Inferior parietal cortex (tissue), 1 donor: ENCODE measurements at regions not wholly inside any gene's neighbourhood (a gene's known extent, or its start where the extent isn't known, plus 50 kb on each side); places are given as distances from the start of the nearest gene placed in this dataset.

ENCODE experiments used
- DNase-seq: peaks from one replicate; pipeline ENCODE4 v3.0.0-alpha.2; 2016; ENCODE audit errors: extremely low spot score

DNA sequence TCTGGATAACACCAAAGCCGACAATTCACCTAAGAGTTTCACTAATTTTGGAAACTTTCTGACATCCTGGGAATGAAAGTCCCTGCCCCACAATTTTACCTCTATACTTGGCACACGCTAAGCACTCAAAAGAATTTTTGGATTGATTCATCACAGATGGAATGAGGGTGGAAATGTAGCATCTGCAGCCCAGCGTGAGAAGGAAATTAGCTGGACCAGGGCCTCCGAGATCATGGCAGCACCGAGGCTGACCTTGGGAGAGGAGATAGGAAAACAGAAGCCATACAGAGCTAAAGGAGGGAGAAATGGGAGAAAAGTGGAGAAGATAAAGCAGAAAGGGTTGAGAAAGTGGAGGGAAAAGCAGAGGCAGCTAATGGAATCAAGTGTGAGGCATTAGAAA lies 606.6 kb upstream of the DPP6 start:
- no peak for DNase-seq

DNA sequence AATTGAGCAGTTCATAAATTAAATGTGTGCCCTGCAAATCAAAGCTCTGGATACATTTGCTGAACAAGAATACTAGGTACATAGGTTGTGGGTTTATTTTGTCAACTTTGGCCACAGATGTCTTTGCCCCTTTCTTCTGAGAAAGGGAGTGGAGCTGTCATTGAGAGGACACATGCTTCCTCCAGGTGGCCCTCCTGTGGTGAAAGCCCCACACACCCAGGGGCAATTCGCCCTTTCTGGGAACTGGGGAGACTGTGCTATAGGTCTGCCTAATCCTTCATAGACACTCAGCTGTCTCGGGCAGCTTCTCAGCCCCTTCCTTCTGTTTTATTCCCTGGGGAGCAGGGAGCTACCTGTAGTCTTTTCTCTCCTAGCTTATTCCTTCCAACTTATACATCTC lies 605.7 kb upstream of the DPP6 start:
- no peak for DNase-seq

DNA sequence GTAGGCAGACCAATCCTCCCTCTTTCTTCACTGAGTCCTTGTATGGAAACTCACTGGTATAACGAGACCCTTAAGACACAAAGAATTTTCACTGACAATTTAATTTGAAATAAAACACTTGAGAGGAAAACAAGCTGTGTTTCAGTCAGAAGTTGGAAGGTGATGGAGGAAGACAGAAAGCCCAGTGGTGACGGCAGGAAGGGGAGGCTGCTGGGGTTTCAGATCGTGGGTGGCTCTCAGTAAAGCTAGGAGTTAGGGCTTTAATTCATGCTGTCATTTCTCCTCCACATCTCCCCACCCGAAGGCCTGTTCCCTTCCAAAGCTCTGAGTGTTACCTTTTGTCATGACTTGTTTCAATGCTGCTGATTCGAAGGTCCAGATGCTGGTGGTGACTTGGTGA lies 605.2 kb upstream of the DPP6 start:
- no peak for DNase-seq

DNA sequence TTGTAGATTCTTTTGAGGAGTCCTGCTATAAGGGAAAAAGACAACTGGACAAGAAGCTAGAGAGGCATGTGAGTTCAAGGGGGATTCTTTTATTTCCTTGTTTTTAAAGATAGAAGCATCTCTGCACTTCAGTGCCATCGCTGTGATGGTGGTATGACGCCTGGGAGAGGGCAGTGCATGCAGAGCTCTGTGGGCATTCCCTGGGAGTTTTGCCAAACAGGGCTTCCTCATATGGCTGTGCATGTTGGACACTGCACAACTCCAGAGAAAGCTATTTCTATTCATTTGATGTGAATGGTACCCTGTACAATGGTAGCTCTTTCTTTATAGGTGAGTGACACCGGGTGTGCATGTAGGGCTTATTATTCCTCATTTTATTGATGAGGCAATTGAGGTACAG lies 599.5 kb upstream of the DPP6 start:
- DNase-seq = no peak

DNA sequence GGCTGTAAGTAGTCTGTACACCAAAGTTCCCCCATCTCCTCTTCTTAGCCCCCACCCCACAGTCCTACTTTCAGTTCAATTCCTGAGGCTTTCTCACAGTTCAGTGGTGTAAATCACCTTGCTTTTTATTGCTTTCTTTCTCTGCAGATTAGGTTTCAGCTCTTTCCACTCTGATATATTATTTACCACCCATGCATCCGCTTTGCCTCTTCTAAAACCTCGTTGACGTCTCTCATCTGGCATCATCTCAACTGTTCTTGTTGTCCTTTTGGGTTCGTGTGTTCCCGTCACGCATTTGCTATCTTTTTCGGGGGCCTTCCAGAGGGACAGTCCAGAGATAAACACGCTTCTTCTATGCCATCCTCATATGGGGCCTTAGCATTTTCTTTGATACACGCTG lies 597.9 kb upstream of the DPP6 start:
- no peak for DNase-seq

DNA sequence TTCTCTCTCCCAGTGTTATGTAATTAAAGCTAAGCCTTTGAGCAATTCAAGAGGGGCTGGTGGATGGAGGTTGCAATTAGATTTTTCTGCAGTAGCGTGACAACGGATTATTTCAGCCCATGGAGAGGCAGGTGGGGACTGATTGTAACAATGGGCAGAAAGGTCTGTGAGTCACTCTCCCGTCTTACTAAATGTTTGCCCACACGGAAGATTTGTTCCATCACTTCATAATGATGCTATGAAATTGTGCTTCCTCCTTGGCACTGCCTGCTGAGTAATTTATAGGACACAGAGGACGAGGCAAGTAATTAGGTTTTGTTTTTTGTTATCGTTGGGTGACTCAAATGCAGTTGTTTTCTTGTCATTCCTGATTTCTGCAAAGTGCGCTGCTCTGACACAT lies 594.5 kb upstream of the DPP6 start:
- no peak for DNase-seq

DNA sequence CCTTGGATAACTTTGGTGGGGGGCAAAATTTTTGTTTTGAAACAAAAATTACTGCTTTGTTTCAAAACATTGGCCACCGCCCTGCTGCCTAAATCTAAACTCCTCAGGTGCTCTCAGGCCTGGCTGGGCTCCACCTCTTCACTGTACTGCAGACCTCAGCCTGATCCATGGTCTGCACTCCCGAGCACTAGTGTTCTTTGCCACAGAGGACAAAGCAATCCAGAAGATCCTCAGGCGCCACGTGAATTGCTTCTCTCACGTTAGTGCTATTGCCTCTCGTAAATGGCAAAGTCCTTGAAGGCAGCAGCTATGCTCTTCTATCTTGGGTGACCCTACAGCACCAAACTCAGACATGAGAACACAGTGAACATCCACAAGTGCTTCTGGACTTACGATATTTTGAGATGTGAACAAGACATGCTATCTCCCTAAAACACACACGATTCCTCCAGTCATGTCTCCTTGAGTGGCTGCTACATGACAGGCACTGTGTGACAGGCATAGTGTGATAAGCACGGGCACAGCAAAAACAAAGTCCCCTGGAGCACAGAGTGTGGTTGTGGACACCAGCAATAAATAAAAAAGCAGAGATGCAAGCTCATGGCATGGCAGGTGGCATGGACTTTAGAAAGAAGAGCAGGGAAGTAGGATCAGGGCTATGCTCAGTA lies 582.1 kb upstream of the DPP6 start:
- DNase-seq = no peak

DNA sequence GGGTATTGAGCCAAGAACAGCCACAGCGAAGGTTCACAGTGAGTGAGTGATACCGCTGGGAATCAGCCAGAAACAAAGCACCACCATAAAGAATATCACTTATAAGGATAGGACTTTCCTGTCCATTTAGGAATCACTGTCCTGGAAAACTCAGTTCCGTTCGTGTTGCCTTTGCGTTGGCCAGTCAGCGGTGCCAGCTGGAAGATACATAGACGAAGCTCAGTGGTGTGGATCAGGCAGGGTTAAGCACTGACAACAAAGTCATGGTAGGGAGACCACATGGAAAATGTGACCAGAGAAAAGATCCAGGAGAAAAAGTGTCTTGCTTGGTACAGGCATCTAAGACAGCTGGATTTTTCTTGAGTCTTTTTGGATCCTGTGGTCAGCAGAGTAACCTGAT lies 579.7 kb upstream of the DPP6 start:
- no peak for DNase-seq

DNA sequence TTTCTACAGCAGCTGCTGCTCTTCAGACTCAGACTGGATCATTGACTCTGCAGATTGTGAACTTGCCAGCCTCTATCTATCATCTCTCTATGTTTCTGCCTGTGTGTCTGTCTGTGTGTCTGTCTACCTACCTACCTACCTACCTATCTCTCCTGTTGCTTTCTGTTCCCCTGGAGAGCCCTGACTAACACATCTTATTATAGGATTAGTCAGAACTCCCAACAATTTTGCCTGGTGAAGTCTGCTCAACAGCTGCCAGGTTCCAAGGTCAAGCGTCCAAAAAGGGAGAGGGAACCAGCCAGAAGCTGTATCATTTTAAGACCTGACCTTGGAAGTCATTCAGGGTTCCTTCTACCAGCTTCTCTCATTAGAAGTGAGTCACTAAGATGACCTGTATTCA lies 579.0 kb upstream of the DPP6 start:
- no peak for DNase-seq

DNA sequence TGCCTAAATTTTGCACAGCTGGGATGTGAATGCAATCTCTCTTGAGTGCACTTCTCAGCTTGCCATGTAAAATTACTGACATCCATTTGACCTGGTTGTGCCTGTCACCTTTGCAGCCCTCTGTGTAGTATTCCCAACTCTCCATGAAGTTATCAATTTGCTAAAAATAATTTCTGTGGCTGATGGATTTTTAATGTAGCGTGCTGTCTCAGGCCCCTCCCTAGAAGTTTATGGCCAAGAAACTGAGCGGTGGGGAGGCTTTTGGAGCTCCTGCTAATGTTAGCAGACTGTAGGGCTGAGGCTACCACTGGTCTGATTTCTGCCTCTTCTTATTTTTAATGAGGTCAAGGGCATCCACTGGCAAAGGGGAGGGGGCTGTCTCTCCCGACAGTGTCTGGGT lies 577.0 kb upstream of the DPP6 start:
- DNase-seq = no peak

DNA sequence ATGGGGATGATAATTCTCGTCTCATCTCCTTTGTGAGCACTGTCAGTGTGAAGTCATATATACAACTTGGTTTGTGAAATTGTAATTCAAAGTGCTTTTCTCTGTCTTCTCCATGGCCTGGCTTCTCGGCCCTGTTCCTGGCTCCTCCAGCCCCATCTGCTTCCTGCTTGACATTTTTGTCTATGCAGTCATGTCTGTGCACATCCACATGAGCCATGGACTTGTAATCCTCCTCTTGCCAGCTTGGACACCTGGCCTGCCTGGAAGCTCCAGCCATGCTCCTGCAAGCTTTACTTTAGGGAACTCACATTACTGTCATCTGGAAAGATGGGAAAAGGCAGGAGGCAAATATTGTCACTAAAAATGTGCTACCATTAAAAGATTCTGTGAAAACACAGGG lies 576.0 kb upstream of the DPP6 start:
- DNase-seq = no peak

DNA sequence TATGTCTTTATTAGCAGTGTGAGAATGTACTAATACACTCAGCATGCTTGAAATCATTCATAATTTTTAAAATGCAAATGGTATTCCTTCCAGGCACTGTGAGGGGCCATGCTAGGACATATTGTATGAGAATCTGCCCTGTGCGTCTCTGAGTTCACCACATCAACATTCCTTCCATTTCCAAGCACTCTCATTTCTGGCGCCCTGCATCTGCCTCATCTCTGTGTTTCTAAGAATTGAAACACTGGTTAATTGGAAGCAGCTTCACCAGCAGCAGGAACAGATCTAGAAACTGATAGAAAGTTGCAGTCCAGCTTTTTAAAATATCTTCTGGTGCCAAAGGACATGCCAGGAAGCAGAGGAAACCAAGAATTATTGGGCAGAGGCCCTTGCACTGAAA lies 555.9 kb upstream of the DPP6 start:
- no peak for DNase-seq

DNA sequence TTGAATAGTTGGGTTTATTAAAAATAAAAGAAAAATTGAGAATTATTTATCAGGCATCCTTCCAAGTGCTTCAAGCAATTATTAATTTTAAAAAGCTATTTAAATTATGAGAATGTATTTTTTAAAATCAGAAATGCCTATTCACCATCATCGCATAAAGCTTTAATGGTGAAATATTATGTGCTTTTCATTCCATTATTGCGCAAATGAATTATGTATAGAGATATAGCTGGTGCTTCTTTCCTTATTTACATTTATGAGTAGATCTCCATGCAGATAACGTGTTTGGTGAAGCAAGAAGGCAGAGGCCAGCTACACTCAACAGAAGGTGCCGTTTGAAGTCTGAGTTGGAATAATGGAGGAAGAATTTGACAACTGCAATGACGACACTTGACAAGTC lies 549.1 kb upstream of the DPP6 start:
- DNase-seq = no peak

DNA sequence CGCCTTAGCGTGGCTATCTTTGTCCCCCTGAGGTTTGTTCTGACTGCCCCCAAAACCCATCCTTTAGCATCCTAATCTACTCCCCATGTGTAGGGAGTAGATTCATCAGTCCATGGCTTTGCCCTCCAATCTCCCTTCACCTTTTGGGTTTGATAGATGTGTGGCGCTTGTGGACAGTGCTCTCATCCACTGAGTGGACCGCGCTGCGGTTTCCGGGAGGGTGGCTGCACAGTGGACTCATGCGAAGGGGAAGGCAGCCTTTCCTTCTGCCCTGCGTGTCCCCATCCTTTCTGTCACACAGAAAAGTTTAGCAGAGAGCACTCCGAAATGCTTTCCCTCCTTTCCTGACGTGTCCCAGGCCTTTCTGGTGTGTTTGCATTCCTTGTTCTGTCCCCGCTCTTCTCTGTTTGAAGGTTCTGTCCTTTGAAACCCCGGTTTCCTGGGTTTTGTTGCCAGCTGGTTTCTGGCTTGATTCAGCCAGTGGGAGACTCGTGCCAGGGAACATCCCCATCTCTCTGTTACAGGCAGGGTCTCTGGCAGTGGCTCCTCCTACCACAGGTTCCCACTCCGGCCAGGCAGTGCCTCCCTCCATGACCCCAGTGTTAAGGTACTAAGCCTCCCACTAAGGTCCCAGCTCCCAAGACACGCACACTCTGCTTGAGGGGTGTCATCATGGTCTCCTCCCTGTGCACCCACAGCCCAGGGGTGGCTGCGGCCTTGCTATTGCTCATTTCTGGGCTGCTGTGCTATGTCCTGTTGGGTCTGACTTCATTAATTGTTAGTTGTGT lies 547.7 kb upstream of the DPP6 start:
- no peak for DNase-seq

DNA sequence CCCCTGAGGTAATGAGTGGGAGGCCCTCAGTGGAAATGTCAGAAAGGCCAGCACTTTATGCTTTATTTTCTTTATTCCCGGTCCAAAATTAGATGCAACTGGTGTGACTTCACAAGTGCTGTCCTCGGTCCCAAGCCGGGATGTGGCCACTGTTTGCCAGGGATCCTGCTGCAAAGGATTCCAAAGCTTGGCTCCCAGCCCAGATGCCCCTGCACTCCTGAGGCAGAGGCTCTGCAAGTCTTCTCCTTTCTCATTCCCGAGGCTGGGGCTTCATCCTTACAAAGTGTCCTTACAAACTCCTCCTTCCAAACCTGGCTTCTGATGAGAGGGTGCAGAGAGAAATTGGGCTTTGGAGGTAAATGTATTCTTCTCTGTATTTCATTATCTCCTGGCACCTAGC lies 544.3 kb upstream of the DPP6 start:
- DNase-seq = no peak

DNA sequence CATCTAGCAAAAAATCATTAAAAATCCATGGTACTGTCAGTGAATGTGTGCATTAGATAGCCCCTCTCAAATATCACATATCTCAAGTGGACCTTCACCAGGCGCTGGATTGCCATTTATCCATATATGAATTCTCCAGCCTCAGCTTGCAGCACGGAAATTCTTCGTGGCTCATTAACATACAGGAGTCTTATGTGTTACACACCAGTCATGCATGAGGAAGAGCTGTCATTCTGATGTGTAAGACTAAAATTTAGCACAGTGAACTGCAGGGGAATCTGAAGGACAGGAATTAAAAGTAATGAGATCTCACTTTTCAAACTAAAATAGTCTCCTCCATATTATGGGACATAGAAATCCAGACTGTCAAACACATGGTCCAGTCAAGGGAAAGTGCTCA lies 542.4 kb upstream of the DPP6 start:
- no peak for DNase-seq

DNA sequence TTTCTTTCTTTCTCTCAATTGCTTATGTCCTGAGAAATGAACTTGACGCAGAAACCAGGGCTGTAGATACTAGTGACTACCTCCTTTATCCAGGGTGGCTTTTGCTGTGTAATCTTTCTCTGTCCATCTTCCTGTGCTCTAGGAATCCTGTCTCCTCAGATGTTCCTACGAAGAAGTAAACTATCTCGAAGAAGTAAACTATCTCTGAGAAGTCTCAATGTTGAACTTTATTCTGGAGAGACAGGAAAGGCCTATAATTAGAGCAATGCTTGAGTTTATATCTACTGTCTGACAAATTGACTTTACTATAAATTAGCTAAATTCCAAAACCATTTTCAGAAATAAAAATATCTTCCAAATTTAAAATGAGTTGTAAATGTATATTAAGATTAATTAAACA lies 541.5 kb upstream of the DPP6 start:
- DNase-seq = no peak

DNA sequence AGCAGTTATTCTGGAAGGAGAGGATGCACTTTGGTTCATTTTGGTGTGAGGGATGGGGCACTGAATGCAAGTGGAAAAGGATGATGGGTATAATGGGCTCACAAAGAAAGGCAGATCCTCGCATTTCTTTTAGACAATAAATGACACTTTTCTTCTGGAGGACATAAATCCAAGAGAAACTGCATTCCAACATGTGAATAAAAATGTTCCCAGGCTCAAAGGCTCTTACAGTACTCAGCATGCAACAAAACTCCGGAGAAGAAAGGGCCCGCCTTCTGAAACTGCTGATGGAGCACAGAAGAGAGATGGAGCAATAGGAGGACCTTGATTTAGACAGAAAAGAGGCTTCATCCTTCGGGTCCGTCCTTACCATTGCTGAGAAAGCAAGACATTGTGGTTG lies 538.2 kb upstream of the DPP6 start:
- DNase-seq = no peak

DNA sequence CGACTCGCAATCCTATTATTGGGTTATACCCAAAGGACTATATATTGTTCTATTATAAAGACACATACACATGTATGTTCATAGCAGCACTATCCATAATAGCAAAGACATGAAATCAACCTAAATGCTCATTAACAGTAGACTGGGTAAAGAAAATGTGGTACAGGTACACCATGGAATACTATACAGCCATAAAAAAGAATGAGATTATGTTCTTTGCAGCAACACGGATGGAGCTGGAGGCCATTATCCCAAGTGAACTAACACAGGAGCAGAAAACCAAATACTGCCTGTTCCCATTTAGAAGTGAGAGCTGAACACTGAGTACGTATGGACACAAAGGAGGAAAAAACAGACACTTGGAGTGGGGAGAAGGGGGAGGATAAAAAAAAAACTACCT lies 536.8 kb upstream of the DPP6 start:
- no peak for DNase-seq

DNA sequence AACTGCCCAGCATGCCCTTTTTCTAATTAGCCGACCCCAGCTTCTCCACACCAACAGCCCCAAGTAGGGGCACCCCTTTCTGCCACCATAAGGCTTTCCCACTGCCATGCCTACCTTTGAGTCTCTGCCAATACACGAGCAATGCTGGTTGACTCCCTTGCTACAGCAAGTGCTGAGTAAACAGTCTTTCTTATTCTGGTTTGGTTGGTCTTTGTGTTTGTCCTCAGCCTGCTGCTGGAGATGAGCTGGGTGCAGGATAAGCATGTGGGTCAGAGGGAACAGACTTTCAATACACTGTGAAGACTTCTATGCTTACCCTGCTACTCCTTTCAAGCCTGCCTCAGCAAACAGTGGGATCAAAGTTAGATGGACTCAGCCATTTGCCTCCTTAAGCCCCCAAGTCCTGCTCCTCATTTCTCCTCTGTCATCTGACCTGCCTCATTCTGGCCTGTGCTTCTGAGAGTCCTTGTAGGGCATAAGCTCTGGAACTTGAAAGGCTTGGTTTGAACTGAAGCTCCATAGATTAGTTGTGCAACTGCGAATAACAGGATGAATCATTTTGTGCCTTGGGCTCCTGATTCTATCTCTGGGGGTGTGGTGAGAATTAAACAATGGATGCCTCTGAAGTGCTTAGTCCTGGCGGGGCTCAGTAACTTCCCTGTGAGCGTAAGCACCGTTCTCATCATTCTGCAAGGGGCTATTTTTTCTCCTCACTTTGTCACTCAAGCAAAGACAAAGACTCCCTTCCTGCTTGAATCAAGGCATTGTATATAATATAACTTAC lies 533.8 kb upstream of the DPP6 start:
- no peak for DNase-seq

DNA sequence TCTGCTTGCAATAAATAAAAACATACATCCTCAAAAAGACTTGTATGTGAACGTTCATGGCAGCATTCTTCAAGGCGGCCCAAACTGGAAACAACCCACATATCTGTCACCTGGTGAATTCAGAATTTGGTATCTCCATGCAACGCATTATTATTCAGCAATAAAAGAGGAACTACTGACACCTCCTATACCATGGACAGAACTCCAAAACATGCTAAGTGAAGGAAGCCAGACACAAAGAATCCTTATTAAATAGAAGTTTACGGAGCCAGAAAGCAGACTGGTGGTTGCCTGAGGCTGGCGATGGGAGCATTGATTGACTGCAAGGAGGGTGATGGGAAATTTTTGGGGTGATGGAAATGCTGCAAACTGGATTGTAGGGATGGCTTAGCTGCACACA lies 530.8 kb upstream of the DPP6 start:
- no peak for DNase-seq

DNA sequence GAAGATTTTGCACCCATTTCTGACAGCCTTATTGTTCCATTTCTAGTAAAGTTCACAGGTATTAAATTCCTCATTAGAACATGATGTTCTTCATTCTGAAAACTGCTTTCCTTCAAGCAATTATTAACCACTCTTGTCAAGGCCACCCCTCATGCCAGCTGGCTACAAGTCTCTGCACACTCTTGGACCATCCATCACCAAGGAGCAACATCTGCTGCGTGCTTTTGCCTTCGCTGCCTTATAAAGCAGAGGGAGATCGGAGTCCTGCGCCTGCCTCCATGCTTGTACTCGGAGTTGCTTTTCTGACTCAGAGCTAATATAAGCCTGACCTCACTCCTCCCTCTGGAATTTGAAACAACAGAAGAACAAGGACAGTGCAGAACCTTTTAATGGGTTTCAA lies 529.9 kb upstream of the DPP6 start:
- DNase-seq = no peak
